GM23338 (cell line): ENCODE measurements at regions not wholly inside any gene's neighbourhood (a gene's known extent, or its start where the extent isn't known, plus 50 kb on each side); places are given as distances from the start of the nearest gene placed in this dataset.

ENCODE experiments used
- ATAC-seq: fragments of 200-7000 bp; cut with Tn5 transposase; 3 replicates; pipeline ENCODE4 v1.9.1; 2020
- DNase-seq: peaks from one replicate; pipeline ENCODE4 v3.0.0-alpha.2; 2015; ENCODE audit warnings: low spot score
- H2AFZ ChIP-seq: fragments of 200-600 bp; sonication (generic); 2 replicates; pipeline ENCODE4 v1.8.0; 2016; ENCODE audit warnings: antibody characterized with exemption, mild to moderate bottlenecking, moderate library complexity
- H3F3A ChIP-seq: fragments of 200-600 bp; sonication (generic); replicated peaks from 2 replicates; pipeline ENCODE4 v1.8.0; 2017; ENCODE audit warnings: antibody characterized with exemption, mixed run types, low read depth
- H3K27ac ChIP-seq: fragments of 200-600 bp; sonication (generic); 2 replicates; pipeline ENCODE4 v1.6.1; 2016; ENCODE audit warnings: low read depth
- H3K27me3 ChIP-seq: fragments of 200-600 bp; sonication (generic); 2 replicates; pipeline ENCODE4 v1.8.0; 2016; ENCODE audit warnings: mild to moderate bottlenecking, mixed run types, moderate library complexity; ENCODE audit not compliant: insufficient read depth
- H3K36me3 ChIP-seq: fragments of 200-600 bp; sonication (generic); 2 replicates; pipeline ENCODE4 v1.8.0; 2016; ENCODE audit warnings: mild to moderate bottlenecking; ENCODE audit not compliant: insufficient read depth
- H3K4me1 ChIP-seq: fragments of 200-600 bp; sonication (generic); 2 replicates; pipeline ENCODE4 v1.8.0; 2016; ENCODE audit warnings: mild to moderate bottlenecking, moderate library complexity; ENCODE audit not compliant: insufficient read depth
- H3K4me2 ChIP-seq: fragments of 200-600 bp; sonication (generic); 2 replicates; pipeline ENCODE4 v1.7.1; 2017; ENCODE audit warnings: mixed run types
- H3K4me3 ChIP-seq: fragments of 200-600 bp; sonication (generic); 2 replicates; pipeline ENCODE4 v1.6.1; 2016; ENCODE audit warnings: mixed run types
- H3K79me2 ChIP-seq: fragments of 200-600 bp; sonication (generic); replicated peaks from 2 replicates; pipeline ENCODE4 v1.8.0; 2017; ENCODE audit warnings: mild to moderate bottlenecking; ENCODE audit not compliant: insufficient read depth
- H3K9me2 ChIP-seq: fragments of 200-600 bp; sonication (generic); 2 replicates; pipeline ENCODE4 v1.8.0; 2017; ENCODE audit not compliant: insufficient read depth
- H4K20me1 ChIP-seq: fragments of 200-600 bp; sonication (generic); replicated peaks from 2 replicates; pipeline ENCODE4 v1.8.0; 2017; ENCODE audit warnings: mild to moderate bottlenecking; ENCODE audit not compliant: insufficient read depth
- H3K27ac Mint-ChIP-seq: 2 replicates; pipeline ENCODE4 v1.8.0; 2020; ENCODE audit warnings: inconsistent platforms, mild to moderate bottlenecking, moderate library complexity, mixed read lengths
- H3K27me3 Mint-ChIP-seq: 3 replicates; pipeline ENCODE4 v1.8.0; 2022; ENCODE audit warnings: low read depth, mild to moderate bottlenecking, moderate library complexity, mixed read lengths, inconsistent platforms; ENCODE audit not compliant: insufficient read depth, poor library complexity
- H3K36me3 Mint-ChIP-seq: 3 replicates; pipeline ENCODE4 v1.8.0; 2021; ENCODE audit warnings: low read depth, mild to moderate bottlenecking, inconsistent platforms, moderate library complexity, mixed read lengths
- H3K4me1 Mint-ChIP-seq: 3 replicates; pipeline ENCODE4 v1.8.0; 2020; ENCODE audit warnings: mild to moderate bottlenecking, inconsistent platforms, mixed read lengths
- H3K4me3 Mint-ChIP-seq: 3 replicates; pipeline ENCODE4 v1.8.0; 2021; ENCODE audit warnings: moderate library complexity, mild to moderate bottlenecking, inconsistent platforms, mixed read lengths
- H3K9me3 Mint-ChIP-seq: 3 replicates; pipeline ENCODE4 v1.8.0; 2020; ENCODE audit warnings: moderate library complexity, mild to moderate bottlenecking, inconsistent platforms, mixed read lengths
- CREB1 ChIP-seq: fragments of 250-450 bp; sonication (Bioruptor Pico); IDR thresholded peaks from 2 replicates; pipeline ENCODE4 v1.5.0; 2020; ENCODE audit warnings: low read depth, mild to moderate bottlenecking, moderate library complexity
- CTCF ChIP-seq, 2 experiments: fragments of 200-600 bp in 1 of 2; sonication (generic) in 1 of 2; conservative IDR thresholded peaks; 2 replicates each; pipeline versions ENCODE4 v1.5.1 to v1.6.1; 2016 to 2017; ENCODE audit warnings: antibody characterized with exemption in 2 of 2, low read depth in 2 of 2, mild to moderate bottlenecking in 2 of 2, moderate library complexity in 1 of 2
- ETS1 ChIP-seq: IDR thresholded peaks from 2 replicates; pipeline ENCODE4 v1.6.1; 2016; ENCODE audit warnings: antibody characterized with exemption
- EZH2 ChIP-seq: fragments of 200-600 bp; sonication (generic); IDR thresholded peaks from one replicate; pipeline ENCODE4 v1.8.0; 2017; ENCODE audit warnings: antibody characterized with exemption, mild to moderate bottlenecking, low read depth; ENCODE audit not compliant: unreplicated experiment
- EZH2phosphoT487 ChIP-seq: fragments of 200-600 bp; sonication (generic); IDR thresholded peaks from one replicate; pipeline ENCODE4 v1.8.1; 2018; ENCODE audit warnings: antibody characterized with exemption; ENCODE audit not compliant: unreplicated experiment
- JUNB ChIP-seq: IDR thresholded peaks from one replicate; pipeline ENCODE4 v1.6.1; 2016; ENCODE audit warnings: antibody characterized with exemption; ENCODE audit not compliant: unreplicated experiment
- NANOG ChIP-seq: IDR thresholded peaks from 2 replicates; pipeline ENCODE4 v1.6.1; 2016; ENCODE audit warnings: antibody characterized with exemption, borderline replicate concordance
- POLR2AphosphoS5 ChIP-seq: IDR thresholded peaks from 2 replicates; pipeline ENCODE4 v1.6.1; 2016; ENCODE audit warnings: antibody characterized with exemption, low read depth
- REST ChIP-seq: IDR thresholded peaks from one replicate; pipeline ENCODE4 v1.6.1; 2018; ENCODE audit warnings: antibody characterized with exemption; ENCODE audit not compliant: unreplicated experiment
- STAT1 ChIP-seq: IDR thresholded peaks from one replicate; pipeline ENCODE4 v1.6.1; 2016; ENCODE audit warnings: antibody characterized with exemption; ENCODE audit not compliant: unreplicated experiment
- ZNF114 ChIP-seq: fragments of 250-450 bp; sonication (Bioruptor Pico); IDR thresholded peaks from 2 replicates; pipeline ENCODE4 v1.5.0; 2020; ENCODE audit warnings: mild to moderate bottlenecking, moderate library complexity
- ZNF331 ChIP-seq: fragments of 250-450 bp; sonication (Bioruptor Pico); IDR thresholded peaks from 2 replicates; pipeline ENCODE4 v1.5.0; 2020; ENCODE audit warnings: low read depth, mild to moderate bottlenecking, moderate library complexity

- Mint-ChIP-seq H3K27me3 (no peaks in the 10 kb centered on the region), H3K4me1 (no peaks in the 10 kb centered on the region), H3K9me3 (no peaks in the 10 kb centered on the region), H3K27ac (no peak overlapping the region), H3K4me3 (no peak overlapping the region), H3K36me3 (no peaks in the 10 kb centered on the region)
- Histone ChIP-seq H3K79me2 (no peaks in the 10 kb centered on the region), H3K27ac (no peak overlapping the region), H3K9me2 (peaks cover 9% of the 10 kb centered on the region), H3K4me2 (no peak overlapping the region), H3K27me3 (no peaks in the 10 kb centered on the region), H3K36me3 (no peaks in the 10 kb centered on the region), H3K4me3 (no peak overlapping the region), H4K20me1 (no peaks in the 10 kb centered on the region), H3K4me1 (no peaks in the 10 kb centered on the region), H2AFZ (peak overlapping the region; percentile 61; the same call in 1 of the 2 replicates), H3F3A (no peaks in the 10 kb centered on the region)
- DNase-seq (no peak), ATAC-seq (no peak)
- no peak for TF ChIP-seq POLR2AphosphoS5
- TF ChIP-seq CTCF (conservative IDR thresholded peaks at IDR 0.05; ENCODE audit: low read depth in 2 of 2), result no peak
- no peak for TF ChIP-seq ZNF331 (CRISPR knock-in tag)
- no peak for TF ChIP-seq EZH2
- TF ChIP-seq ZNF114, result no peak
- TF ChIP-seq STAT1, result no peak
- TF ChIP-seq EZH2phosphoT487, result no peak
- no peak for TF ChIP-seq JUNB
- TF ChIP-seq CREB1 (CRISPR knock-in tag), result no peak
- no peak for TF ChIP-seq NANOG
Measured at GRCh38 chr21:38088916-38089762, 167.7 kb upstream of the KCNJ15 start.

- no peak overlapping the region for H3K27ac ChIP-seq
- peaks cover 9% of the 10 kb centered on the region for H3K9me2 ChIP-seq
- H3K27me3 ChIP-seq, result no peaks in the 10 kb centered on the region
- TF ChIP-seq CTCF (conservative IDR thresholded peaks at IDR 0.05; ENCODE audit: low read depth in 2 of 2), result no peak
- no peak for TF ChIP-seq ETS1
- no peak for TF ChIP-seq JUNB
- no peak for TF ChIP-seq REST
- TF ChIP-seq POLR2AphosphoS5, result no peak
- no peak for TF ChIP-seq EZH2
- TF ChIP-seq EZH2phosphoT487, result no peak
- ATAC-seq, result no peak
- no peak overlapping the region for H3K4me3 ChIP-seq
- no peak overlapping the region for H3K27ac Mint-ChIP-seq
- no peaks in the 10 kb centered on the region for H4K20me1 ChIP-seq
- no peaks in the 10 kb centered on the region for H3F3A ChIP-seq
- H3K36me3 ChIP-seq, result no peaks in the 10 kb centered on the region
- H3K4me2 ChIP-seq, result no peak overlapping the region
- H2AFZ ChIP-seq, result peak overlapping the region; percentile 61; the same call in 1 of the 2 replicates
- no peak overlapping the region for H3K4me3 Mint-ChIP-seq
- H3K79me2 ChIP-seq, result no peaks in the 10 kb centered on the region
- no peaks in the 10 kb centered on the region for H3K27me3 Mint-ChIP-seq
- no peaks in the 10 kb centered on the region for H3K4me1 ChIP-seq
- H3K9me3 Mint-ChIP-seq, result no peaks in the 10 kb centered on the region
- no peaks in the 10 kb centered on the region for H3K4me1 Mint-ChIP-seq
- no peaks in the 10 kb centered on the region for H3K36me3 Mint-ChIP-seq
- DNase-seq, result no peak
Measured at GRCh38 chr21:38089763-38090046, 167.1 kb upstream of the KCNJ15 start.
